ENCODE measurements at regions not wholly inside any gene's neighbourhood (a gene's known extent, or its start where the extent isn't known, plus 50 kb on each side); places are given as distances from the start of the nearest gene placed in this dataset.

GRCh38 chr15:98525661-98526001, 122.7 kb upstream of the IGF1R start:
- Histone ChIP-seq H3K27me3 (ENCODE audit: control insufficient read depth, insufficient read depth, low read length) (peaks cover 4% of the 10 kb centered on the region; the same call in 1 of the 2 replicates), H3K36me3 (ENCODE audit: control insufficient read depth, insufficient read depth, low read length) (no peaks in the 10 kb centered on the region), H3K4me3 (ENCODE audit: low read depth, low read length) (no peak overlapping the region)
- ChIA-PET POLR2A (interaction anchor here (0.6 kb wide), 1 partner anchor 333 kb away, joined by 5 read pairs; no protein-coding TSS in a partner anchor), CTCF (interaction anchor here (0.9 to 1.2 kb wide), 4 partner anchors 11 to 534 kb away, joined by 3 read pairs; no protein-coding TSS in a partner anchor)
- TF ChIP-seq, protein P1, sequence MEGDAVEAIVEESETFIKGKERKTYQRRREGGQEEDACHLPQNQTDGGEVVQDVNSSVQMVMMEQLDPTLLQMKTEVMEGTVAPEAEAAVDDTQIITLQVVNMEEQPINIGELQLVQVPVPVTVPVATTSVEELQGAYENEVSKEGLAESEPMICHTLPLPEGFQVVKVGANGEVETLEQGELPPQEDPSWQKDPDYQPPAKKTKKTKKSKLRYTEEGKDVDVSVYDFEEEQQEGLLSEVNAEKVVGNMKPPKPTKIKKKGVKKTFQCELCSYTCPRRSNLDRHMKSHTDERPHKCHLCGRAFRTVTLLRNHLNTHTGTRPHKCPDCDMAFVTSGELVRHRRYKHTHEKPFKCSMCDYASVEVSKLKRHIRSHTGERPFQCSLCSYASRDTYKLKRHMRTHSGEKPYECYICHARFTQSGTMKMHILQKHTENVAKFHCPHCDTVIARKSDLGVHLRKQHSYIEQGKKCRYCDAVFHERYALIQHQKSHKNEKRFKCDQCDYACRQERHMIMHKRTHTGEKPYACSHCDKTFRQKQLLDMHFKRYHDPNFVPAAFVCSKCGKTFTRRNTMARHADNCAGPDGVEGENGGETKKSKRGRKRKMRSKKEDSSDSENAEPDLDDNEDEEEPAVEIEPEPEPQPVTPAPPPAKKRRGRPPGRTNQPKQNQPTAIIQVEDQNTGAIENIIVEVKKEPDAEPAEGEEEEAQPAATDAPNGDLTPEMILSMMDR (IDR thresholded peaks at IDR 0.05; ENCODE audit: insufficient read depth, low read depth, low read length): no peak
- no peak for DNase-seq (ENCODE audit: low read depth)

GRCh38 chr15:98526094-98526493, 122.2 kb upstream of the IGF1R start:
- H3K36me3 ChIP-seq (ENCODE audit: control insufficient read depth, insufficient read depth, low read length): no peaks in the 10 kb centered on the region
- peaks cover 4% of the 10 kb centered on the region; the same call in 1 of the 2 replicates for H3K27me3 ChIP-seq (ENCODE audit: control insufficient read depth, insufficient read depth, low read length)
- CTCF ChIA-PET: interaction anchor here (0.9 kb wide), 1 partner anchor 17 kb away, joined by 3 read pairs; no protein-coding TSS in a partner anchor
- POLR2A ChIA-PET: interaction anchor here (0.6 kb wide), 1 partner anchor 333 kb away, joined by 5 read pairs; no protein-coding TSS in a partner anchor
- TF ChIP-seq, protein P1 (IDR thresholded peaks at IDR 0.05; ENCODE audit: insufficient read depth, low read depth, low read length): no peak
- DNase-seq (ENCODE audit: low read depth): no peak
- H3K4me3 ChIP-seq (ENCODE audit: low read depth, low read length): no peak overlapping the region

DNA sequence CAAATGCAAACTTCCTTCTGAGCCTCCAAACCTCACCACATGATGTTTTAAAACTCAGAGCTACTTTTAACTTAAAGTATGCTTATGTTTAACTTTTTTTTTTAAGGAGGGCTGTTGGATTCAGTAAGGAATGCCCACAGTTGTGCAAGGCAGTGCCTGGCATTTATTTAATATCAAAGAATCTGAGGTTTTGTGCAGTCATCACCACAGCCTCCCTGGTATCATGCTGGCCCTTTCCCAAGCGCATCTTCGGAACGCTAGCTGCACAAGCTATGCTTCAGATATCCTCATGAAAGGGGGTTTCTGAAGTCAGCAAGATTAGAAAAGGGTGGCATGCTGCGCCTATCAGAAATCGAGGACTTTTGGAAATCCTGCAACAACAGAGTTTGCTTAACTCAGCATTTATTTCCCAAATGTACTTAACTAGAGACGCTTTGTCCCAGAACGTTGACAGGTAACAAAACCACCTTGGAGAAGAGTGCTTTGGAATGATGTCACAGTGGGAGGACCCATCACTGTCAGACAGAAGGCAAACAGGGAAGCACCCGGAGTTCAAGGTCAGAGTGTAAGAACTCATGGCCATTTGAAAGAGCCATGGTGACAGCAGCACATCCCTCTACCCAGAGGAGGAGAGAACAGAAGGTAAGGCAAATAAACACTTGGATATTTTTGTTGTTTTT, 120.2 kb upstream of the IGF1R start:
- ChIA-PET POLR2A (interaction anchor here (0.6 kb wide), 1 partner anchor 394 kb away, joined by 3 read pairs; no protein-coding TSS in a partner anchor), CTCF (interaction anchor here (1.0 to 1.7 kb wide), 2 partner anchors 9 kb away, joined by 3 to 5 read pairs; no protein-coding TSS in a partner anchor)
- Histone ChIP-seq H3K27me3 (ENCODE audit: control insufficient read depth, insufficient read depth, low read length) (peaks cover 4% of the 10 kb centered on the region; the same call in 1 of the 2 replicates), H3K36me3 (ENCODE audit: control insufficient read depth, insufficient read depth, low read length) (no peaks in the 10 kb centered on the region), H3K4me3 (ENCODE audit: low read depth, low read length) (no peak overlapping the region)
- TF ChIP-seq, protein P1 (IDR thresholded peaks at IDR 0.05; ENCODE audit: insufficient read depth, low read depth, low read length): no peak
- no peak for DNase-seq (ENCODE audit: low read depth)

DNA sequence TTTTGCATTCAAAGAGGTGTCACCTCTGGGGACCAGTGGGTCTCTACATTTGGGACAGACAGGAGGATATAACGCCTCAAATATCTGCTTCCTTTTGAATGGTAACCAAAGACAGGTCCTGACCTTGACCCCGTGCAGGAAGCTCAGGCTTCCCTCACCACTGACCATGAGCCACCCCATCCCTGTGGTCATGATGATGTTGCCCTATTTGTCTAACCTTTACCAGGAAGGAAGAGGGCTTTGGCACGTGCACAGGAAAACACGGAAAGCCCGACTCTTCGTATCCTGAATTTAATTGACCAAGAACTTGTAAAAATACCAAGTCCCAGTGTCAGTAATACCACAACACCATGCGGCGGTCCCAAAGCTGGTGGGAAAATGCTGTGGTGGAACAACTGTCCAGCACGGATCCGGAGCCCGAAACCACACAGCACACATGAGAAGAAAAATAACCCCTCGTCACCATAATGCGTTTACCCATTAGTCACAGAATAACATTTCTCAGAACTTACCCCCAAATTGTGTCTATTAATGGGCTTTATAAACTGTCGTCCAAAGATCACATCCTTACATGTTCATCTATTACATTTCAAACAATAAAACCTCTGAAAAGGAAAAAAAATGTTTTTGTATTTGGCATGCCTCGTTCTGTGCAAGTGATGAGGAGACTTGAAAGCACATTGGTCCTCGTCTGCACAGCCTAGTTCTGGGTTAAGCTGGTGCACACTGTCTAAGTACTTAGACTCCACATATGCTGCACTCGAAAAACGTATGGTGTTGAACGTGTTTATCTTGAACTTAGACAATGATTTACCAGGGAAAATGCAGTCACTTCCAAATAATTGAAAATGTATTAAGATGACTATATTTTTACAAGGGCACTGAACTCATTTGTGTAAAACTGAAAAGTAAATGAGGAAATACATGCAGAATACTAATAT, 118.9 kb upstream of the IGF1R start:
- H3K36me3 ChIP-seq (ENCODE audit: control insufficient read depth, insufficient read depth, low read length): no peaks in the 10 kb centered on the region
- no peak for DNase-seq (ENCODE audit: low read depth)
- TF ChIP-seq, protein P1 (IDR thresholded peaks at IDR 0.05; ENCODE audit: insufficient read depth, low read depth, low read length): no peak
- ChIA-PET POLR2A (no interaction called here), CTCF (interaction anchor here (1.7 kb wide), 1 partner anchor 10 kb away, joined by 5 read pairs; no protein-coding TSS in a partner anchor)
- H3K4me3 ChIP-seq (ENCODE audit: low read depth, low read length): no peak overlapping the region
- peaks cover 4% of the 10 kb centered on the region; the same call in 1 of the 2 replicates for H3K27me3 ChIP-seq (ENCODE audit: control insufficient read depth, insufficient read depth, low read length)

GRCh38 chr15:98530570-98530969, 117.8 kb upstream of the IGF1R start:
- TF ChIP-seq, protein P1 (IDR thresholded peaks at IDR 0.05; ENCODE audit: insufficient read depth, low read depth, low read length): no peak
- Histone ChIP-seq H3K27me3 (ENCODE audit: control insufficient read depth, insufficient read depth, low read length) (peaks cover 4% of the 10 kb centered on the region; the same call in 1 of the 2 replicates), H3K36me3 (ENCODE audit: control insufficient read depth, insufficient read depth, low read length) (no peaks in the 10 kb centered on the region), H3K4me3 (ENCODE audit: low read depth, low read length) (no peak overlapping the region)
- ChIA-PET POLR2A (no interaction called here), CTCF (interaction anchor here (1.6 kb wide), 1 partner anchor 12 kb away, joined by 9 read pairs; no protein-coding TSS in a partner anchor)
- no peak for DNase-seq (ENCODE audit: low read depth)
